Thoracic aorta (tissue), 2 donors: ENCODE measurements at regions not wholly inside any gene's neighbourhood (a gene's known extent, or its start where the extent isn't known, plus 50 kb on each side); places are given as distances from the start of the nearest gene placed in this dataset.

ENCODE experiments used
- ATAC-seq: fragments of 150-250 bp; one replicate; pipeline ENCODE4 v1.8.0; 2017; ENCODE audit warnings: low read depth; ENCODE audit not compliant: insufficient number of reproducible peaks, low FRiP score
- DNase-seq: peaks from one replicate; pipeline ENCODE4 v3.0.0-alpha.2; 2020; ENCODE audit warnings: low spot score
- H3K27ac ChIP-seq, 2 donors: fragments of 200-600 bp; sonication (generic); 1 replicate in 1 of 2; 2 replicates in 1 of 2; pipeline ENCODE4 v1.5.1; 2016; ENCODE audit warnings: mild to moderate bottlenecking in 2 of 2, moderate library complexity in 2 of 2
- H3K27me3 ChIP-seq: fragments of 200-600 bp; sonication (generic); replicated peaks from 2 replicates; pipeline ENCODE4 v1.6.0; 2016; ENCODE audit warnings: mild to moderate bottlenecking; ENCODE audit not compliant: insufficient read depth
- H3K36me3 ChIP-seq: fragments of 200-600 bp; sonication (generic); one replicate; pipeline ENCODE4 v1.5.1; 2016
- H3K4me1 ChIP-seq, 2 donors: fragments of 200-600 bp; sonication (generic); 1 replicate in 1 of 2; 2 replicates in 1 of 2; pipeline versions ENCODE4 v1.5.1 to v1.6.0; 2016; ENCODE audit warnings: low read depth in 2 of 2, mild to moderate bottlenecking in 1 of 2; ENCODE audit not compliant: control insufficient read depth in 1 of 2
- H3K4me3 ChIP-seq: fragments of 200-600 bp; sonication (generic); 2 replicates; pipeline ENCODE4 v1.5.1; 2016; ENCODE audit warnings: mild to moderate bottlenecking
- H3K9me3 ChIP-seq: fragments of 200-600 bp; sonication (generic); 2 replicates; pipeline ENCODE4 v1.5.1; 2016
- TF ChIP-seq, protein P1 (sequence below): fragments of 200-600 bp; sonication (generic); IDR thresholded peaks from one replicate; pipeline ENCODE4 v1.5.1; 2019; ENCODE audit warnings: antibody characterized with exemption

GRCh38 chr10:59562126-59562525 lies 147.5 kb downstream of the SLC16A9 start:
- no peaks in the 10 kb centered on the region for H3K9me3 ChIP-seq
- H3K27ac ChIP-seq = no peak overlapping the region
- no peak for ATAC-seq
- H3K36me3 ChIP-seq = no peaks in the 10 kb centered on the region
- no peaks in the 10 kb centered on the region for H3K4me1 ChIP-seq
- no peaks in the 10 kb centered on the region for H3K27me3 ChIP-seq
- H3K4me3 ChIP-seq = no peak overlapping the region
- DNase-seq = no peak
- TF ChIP-seq, protein P1, sequence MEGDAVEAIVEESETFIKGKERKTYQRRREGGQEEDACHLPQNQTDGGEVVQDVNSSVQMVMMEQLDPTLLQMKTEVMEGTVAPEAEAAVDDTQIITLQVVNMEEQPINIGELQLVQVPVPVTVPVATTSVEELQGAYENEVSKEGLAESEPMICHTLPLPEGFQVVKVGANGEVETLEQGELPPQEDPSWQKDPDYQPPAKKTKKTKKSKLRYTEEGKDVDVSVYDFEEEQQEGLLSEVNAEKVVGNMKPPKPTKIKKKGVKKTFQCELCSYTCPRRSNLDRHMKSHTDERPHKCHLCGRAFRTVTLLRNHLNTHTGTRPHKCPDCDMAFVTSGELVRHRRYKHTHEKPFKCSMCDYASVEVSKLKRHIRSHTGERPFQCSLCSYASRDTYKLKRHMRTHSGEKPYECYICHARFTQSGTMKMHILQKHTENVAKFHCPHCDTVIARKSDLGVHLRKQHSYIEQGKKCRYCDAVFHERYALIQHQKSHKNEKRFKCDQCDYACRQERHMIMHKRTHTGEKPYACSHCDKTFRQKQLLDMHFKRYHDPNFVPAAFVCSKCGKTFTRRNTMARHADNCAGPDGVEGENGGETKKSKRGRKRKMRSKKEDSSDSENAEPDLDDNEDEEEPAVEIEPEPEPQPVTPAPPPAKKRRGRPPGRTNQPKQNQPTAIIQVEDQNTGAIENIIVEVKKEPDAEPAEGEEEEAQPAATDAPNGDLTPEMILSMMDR = no peak

DNA sequence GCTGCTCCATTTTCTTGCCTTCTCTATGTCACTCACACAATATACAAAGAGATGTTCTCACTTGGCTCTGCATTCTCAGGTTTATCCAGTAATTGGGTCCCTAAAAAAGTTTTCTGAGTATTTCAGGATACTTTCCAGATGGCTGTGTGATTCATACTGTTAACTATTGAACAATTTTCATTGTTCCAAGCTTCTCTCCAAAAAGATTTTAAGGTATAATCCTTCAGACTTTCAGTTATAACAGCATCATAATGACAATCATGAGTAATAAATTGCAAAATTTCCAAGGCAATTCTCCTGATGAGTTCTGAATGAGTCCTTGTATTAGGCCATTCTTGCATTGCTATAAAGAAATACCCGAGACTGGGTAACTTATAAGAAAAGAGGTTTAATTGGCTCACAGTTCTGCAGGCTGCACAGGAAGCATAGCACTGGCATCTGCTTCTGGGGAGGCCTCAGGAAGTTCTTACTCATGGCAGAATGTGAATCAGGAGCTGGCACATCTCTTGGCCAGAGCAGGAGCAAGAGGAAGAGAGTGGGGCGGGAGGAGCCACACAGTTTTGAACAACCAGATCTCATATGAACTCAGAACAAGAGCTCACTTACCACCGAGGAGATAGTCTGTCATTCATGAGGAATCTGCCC lies 148.1 kb downstream of the SLC16A9 start:
- no peak for ATAC-seq
- H3K27me3 ChIP-seq = no peaks in the 10 kb centered on the region

DNA sequence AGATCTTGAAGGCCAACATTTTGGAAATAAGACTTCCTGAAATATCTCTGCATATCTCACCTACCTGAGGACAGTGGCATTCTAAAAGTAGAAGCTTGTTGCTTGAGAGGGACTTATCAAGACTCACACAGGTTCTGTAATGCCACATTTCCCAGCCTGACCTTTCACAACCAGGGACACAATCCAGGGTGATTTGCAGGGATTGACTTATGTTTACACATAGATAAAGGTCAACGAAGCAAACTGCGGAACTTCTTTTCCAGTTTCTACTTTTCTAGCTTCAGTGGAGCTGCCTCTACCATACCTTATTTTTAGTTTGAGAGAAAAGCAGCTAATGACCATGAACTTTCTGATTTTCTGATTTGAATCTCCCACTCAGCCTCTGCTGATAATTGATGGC lies 148.7 kb downstream of the SLC16A9 start:
- Histone ChIP-seq H3K36me3 (no peaks in the 10 kb centered on the region), H3K27ac (no peak overlapping the region), H3K9me3 (no peaks in the 10 kb centered on the region), H3K4me3 (no peak overlapping the region), H3K4me1 (no peaks in the 10 kb centered on the region), H3K27me3 (no peaks in the 10 kb centered on the region)
- TF ChIP-seq, protein P1 = no peak
- no peak for ATAC-seq
- no peak for DNase-seq

More for the DNA sequence above, 148.1 kb downstream of the SLC16A9 start:
- H3K4me1 ChIP-seq = no peaks in the 10 kb centered on the region
- TF ChIP-seq, protein P1 = no peak
- no peaks in the 10 kb centered on the region for H3K9me3 ChIP-seq
- no peak overlapping the region for H3K27ac ChIP-seq
- DNase-seq = no peak
- H3K4me3 ChIP-seq = no peak overlapping the region
- no peaks in the 10 kb centered on the region for H3K36me3 ChIP-seq

DNA sequence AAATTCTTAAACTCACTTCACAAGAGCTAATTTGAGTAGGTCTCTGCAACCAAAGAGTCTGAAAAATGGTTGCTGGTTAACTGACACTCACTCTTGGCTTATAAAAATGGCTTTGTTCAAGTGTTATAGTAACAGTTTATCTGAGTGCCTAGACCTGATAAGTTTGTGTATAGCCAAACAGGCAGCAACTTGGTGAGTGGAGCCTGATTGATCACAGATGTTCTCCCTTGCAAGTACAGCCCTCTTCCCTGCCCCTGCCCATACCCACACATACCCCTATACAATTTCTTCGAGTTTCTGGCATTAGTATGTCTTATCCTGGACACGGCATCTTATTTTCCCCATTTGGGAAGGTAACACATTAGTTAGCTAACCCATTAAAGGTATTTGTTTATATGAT lies 149.5 kb downstream of the SLC16A9 start:
- Histone ChIP-seq H3K9me3 (no peaks in the 10 kb centered on the region), H3K27me3 (no peaks in the 10 kb centered on the region), H3K4me1 (no peaks in the 10 kb centered on the region), H3K4me3 (no peak overlapping the region), H3K27ac (no peak overlapping the region), H3K36me3 (no peaks in the 10 kb centered on the region)
- no peak for DNase-seq
- TF ChIP-seq, protein P1 = no peak
- no peak for ATAC-seq

- ATAC-seq (no peak), DNase-seq (no peak)
- H3K36me3 ChIP-seq = no peaks in the 10 kb centered on the region
- TF ChIP-seq, protein P1 = no peak
- no peak overlapping the region for H3K27ac ChIP-seq
- H3K4me1 ChIP-seq = no peaks in the 10 kb centered on the region
- H3K27me3 ChIP-seq = no peaks in the 10 kb centered on the region
- H3K4me3 ChIP-seq = no peak overlapping the region
- H3K9me3 ChIP-seq = no peaks in the 10 kb centered on the region
Observed at GRCh38 chr10:59558066-59558465, 151.6 kb downstream of the SLC16A9 start.
